SU-DHL-6 (cell line): ENCODE measurements at regions not wholly inside any gene's neighbourhood (a gene's known extent, or its start where the extent isn't known, plus 50 kb on each side); places are given as distances from the start of the nearest gene placed in this dataset.

Source experiments
- EZH2phosphoT487 ChIP-seq: fragments of 200-600 bp; sonication (generic), shearing (Covaris generic); conservative IDR thresholded peaks from 2 replicates; pipeline ENCODE4 v1.6.1; 2018; ENCODE audit warnings: mild to moderate bottlenecking, antibody characterized with exemption, low read length, moderate library complexity, mixed read lengths
- TF ChIP-seq, protein P1 (sequence below): fragments of 200-600 bp; sonication (generic); IDR thresholded peaks from one replicate; pipeline ENCODE4 v1.5.1; 2017; ENCODE audit warnings: antibody characterized with exemption, mild to moderate bottlenecking, low read length, moderate library complexity; ENCODE audit not compliant: insufficient read depth, poor library complexity, severe bottlenecking

DNA sequence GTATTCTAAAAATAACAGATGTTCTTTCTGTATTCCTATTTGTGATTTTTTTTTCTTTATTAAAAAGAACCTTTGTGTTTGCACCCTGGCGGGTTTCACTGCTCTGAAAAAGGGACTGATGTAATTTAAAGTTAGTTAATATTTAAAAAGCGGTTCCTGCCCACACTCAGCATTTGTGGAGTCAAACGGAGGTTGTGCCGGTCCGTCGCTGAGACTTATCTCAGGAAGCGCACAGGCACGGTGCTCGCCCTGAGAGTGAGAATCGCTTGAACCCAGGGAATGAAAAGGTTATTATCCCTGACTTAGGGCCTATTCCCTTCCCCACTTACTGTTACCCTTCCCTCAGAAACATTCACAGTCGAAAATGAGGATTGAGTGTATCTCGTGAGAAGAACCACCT lies 366.7 kb downstream of the THBS2 start:
- TF ChIP-seq EZH2phosphoT487, result no peak
- TF ChIP-seq, protein P1, sequence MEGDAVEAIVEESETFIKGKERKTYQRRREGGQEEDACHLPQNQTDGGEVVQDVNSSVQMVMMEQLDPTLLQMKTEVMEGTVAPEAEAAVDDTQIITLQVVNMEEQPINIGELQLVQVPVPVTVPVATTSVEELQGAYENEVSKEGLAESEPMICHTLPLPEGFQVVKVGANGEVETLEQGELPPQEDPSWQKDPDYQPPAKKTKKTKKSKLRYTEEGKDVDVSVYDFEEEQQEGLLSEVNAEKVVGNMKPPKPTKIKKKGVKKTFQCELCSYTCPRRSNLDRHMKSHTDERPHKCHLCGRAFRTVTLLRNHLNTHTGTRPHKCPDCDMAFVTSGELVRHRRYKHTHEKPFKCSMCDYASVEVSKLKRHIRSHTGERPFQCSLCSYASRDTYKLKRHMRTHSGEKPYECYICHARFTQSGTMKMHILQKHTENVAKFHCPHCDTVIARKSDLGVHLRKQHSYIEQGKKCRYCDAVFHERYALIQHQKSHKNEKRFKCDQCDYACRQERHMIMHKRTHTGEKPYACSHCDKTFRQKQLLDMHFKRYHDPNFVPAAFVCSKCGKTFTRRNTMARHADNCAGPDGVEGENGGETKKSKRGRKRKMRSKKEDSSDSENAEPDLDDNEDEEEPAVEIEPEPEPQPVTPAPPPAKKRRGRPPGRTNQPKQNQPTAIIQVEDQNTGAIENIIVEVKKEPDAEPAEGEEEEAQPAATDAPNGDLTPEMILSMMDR, result no peak
